ENCODE measurements at regions not wholly inside any gene's neighbourhood (a gene's known extent, or its start where the extent isn't known, plus 50 kb on each side); places are given as distances from the start of the nearest gene placed in this dataset.
A peak's percentile ranks its signal among the peaks of the same experiment; 100 is the strongest.
"Not testable (repeated sequence)": the region's sequence is repeated elsewhere in the genome, so short reads cannot be mapped to it uniquely, and the experiment has no call there.

DNA sequence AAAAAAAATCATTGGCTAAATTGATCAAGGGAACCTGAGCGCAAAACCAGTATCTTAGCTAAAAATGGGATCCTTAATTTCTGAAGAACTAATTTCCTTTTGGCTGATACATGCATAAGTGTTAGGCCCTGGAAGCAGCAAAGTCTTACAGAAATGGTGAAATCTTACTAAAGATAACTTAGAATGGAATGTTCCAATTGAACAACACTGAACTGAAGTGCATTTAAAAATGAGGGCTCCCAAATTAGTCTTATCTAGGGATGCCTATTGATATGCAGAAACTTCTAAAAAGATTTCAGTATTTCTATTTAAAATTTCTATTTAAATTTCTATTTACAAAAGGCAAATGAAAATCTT, 120.7 kb upstream of the BANK1 start:
- DNase-seq = no peak

DNA sequence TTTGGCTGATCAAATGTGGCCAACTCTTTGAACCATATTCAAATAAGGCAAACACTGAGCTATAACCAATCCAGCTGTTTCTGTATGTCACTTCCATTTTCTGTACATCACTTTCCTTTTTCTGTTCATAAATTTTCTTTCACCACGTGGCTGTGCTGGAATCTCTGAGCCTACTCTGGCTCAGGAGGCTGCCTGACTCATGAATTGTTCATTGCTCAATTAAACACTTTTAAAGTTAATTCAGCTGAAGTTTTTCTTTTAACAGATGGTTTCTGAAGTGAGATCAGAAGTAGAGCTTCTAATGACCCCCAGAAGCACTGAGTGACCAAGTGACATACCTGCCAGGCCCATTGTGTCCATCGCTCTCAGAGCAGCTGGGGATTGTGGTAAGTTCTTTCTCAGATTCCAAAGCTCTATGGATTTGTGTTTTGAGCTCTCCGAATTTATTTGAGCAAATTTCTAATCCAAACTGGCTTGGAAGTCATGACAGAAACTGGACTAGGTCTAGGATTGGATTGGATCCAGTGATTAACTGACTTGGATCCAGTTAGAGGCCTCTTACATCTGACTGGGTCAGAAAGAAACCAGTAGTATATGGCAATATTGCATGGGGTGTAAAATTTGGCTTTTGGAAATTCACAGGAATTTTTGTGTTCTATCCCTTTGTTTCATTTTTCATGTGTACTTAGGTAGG, 121.2 kb upstream of the BANK1 start:
- no peak for DNase-seq

DNA sequence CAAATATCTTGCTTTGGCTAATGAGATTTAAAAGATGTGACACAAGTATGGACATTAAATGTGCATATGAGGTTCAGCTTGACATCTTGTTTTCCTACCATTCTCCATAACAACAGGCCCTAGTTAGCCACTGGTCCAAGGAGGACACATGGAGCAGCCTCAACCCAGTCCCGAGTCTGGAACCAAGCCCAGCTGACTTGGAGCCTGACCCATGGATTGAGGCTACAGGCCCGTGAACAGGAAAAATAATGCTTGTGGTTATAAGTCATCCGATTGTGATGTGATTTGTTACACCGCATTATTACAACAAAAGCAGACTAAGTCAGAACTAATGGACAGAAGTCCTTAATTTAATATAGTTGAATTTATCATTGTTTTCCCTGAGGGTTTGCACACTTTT, 123.2 kb upstream of the BANK1 start:
- no peak for DNase-seq

DNA sequence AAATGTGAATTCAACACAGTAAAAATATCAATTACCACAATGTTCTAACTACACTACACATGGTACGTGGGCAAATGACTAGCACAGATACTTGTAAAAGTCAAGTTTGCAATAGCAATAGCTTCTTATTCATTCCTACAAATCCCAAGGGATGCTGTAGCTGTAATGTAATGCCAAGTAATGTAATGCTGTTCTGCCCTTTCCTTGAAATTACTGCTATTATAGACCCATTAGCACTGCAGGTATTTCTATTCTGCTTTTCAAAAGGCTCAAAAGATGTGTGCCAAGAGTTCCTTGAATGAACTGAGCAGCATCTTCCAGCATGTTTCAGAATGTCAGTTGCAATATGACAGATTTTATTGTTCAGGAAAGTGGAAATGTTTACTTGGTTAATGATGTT, 129.9 kb upstream of the BANK1 start:
- DNase-seq = no peak

DNA sequence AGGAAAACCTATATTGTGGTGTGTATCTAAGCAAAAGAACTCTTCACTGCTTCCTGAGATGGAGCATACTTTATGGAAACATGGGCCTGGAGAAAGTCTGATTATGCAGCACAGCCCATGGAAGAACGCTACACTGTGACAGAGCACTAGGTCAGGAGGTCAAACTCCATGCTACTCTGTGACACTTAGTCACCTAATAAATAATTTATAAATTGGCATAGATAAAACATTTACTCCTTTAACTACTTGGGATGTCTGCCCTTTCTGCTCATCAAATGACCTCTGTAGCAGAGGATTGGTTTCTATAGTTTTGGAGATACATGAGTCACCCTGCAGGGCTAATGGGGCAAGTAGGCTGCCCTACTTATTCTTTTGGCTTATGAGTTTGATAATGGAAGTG, 134.7 kb upstream of the BANK1 start:
- no peak for DNase-seq

DNA sequence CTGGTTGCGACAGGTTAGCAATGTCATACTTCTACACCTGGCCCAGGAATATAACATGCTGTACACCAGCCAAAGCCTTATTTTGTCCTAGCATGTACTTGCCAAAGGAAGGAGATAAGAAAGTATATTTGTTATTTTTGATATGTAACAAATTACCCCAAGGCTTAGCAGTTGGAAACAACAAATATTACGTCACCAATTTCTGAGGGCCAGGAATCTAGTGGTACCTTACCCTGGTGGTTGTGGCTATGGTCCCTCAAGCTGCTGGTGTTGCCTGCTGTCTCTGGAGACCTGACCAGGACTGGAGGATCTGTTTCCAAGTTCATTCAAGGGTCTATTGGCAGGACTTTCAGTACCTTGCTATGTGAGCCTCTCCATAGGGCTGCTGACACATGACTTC, 135.5 kb upstream of the BANK1 start:
- no peak for DNase-seq

DNA sequence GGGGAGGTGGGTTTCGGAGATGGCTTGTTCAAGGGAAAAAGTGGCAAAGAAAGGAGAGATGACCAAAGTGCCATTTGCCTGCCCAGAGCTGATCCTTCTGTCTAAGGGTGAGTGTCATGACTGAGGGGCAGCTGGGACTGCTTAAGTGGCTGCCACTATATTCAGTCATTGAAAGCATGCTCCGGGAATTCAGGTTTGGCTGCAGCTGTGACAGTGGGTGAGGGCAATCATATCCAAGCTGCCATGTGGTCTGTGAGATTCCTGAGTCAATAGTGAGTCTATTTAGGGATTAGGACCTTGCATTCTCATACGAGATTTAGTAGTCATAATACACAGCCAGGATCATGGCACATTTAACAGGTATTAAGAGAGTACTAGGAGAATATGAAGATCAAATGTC, 138.8 kb upstream of the BANK1 start:
- DNase-seq = no peak

DNA sequence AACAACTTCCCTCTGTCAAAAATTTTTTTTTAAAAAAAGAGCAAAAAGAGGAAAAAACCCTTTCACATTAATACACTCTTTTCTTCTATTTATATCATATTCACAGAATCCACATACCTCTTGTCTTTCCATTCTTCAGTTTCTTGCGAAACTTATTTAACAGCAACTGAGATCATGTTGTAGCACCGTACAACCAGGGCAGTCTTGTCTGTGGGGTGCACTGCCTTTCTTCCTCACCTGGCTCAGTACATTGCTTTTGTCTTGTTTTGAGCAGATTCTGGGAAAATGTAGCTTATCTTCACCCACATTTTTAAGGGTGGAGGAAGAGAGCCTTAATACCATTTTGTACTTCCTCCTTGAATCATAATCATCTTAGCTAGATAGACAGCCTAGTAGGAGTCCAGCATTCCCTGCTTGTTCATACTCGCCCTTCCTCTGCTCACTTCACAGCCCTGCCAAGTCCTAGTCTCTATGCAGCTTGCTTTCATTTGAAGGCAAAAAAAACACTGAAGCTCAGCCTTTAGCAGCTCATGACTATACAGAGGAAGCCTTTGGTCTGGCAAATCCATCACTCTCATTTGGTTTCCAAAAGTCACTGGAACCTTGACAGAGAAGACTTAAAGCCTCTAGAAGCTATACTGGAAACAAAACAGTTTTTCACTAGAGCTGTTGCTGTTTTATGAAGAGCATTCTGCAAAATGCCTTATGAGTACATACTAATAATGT, 140.6 kb upstream of the BANK1 start:
- no peak for DNase-seq

DNA sequence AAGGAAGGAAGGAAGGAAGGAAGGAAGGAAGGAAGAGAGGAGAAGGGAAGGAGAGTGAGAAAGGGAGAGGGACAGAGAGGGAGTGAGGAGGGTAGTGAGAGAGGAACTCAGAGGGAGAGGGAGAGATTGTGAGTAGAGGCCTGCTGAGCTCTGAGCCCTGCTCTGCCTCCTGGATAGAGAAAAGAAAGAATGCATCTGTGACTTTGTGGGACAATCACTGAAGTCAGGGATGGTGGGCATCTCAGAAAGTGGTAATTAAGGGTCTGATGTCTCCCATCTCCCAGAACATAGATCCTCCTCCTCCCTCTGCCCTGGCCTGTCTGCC, 142.9 kb upstream of the BANK1 start:
- DNase-seq = no peak

DNA sequence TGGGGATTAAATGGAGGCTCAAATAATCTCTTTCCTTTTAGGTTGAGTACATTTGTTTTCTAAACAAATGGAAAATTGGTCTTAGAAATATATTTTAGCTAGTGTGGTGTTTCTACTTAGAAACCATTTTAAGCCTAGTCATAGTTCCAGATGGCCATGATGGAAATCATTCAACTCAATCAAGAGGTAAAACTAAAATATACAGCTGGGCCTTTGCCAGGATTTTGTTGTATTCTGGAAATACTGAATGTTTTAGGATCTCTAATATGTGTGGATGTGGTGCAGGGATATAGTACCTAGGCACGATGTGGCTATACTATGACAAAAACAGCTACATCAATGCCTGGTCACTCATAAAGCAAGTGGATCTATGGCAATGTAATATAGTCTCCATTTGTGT, 146.0 kb upstream of the BANK1 start:
- no peak for DNase-seq

DNA sequence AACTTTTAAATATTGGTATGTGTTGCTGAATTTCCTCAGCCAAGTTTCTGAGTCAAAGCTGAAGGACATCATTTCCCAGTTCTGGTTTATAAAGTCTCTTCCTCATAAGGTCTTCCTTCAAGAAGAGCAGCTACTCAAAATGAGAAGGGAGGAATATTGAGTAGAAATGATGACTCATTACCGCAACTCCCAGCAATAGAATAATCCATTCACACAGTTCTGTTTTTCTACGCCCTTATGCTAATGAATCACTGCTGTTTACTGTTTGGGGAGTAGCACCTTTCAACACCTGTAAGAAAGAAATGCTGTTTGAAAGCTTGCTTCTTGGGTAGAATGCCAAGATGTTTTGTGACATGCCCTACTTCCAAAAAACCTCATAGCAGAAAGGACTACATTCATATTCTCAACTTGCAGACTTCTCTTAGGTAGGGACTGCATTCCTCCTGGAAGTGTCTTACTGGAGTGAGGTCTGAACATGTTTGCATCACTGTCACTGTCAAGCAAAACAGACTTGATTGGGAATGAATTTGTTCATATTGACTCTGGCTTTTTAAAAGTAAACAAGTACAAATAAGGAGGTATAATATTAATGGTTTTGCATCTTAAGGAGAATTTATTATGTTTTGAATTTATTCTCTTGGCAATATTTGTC, 147.2 kb upstream of the BANK1 start:
- DNase-seq = peak; percentile 0

DNA sequence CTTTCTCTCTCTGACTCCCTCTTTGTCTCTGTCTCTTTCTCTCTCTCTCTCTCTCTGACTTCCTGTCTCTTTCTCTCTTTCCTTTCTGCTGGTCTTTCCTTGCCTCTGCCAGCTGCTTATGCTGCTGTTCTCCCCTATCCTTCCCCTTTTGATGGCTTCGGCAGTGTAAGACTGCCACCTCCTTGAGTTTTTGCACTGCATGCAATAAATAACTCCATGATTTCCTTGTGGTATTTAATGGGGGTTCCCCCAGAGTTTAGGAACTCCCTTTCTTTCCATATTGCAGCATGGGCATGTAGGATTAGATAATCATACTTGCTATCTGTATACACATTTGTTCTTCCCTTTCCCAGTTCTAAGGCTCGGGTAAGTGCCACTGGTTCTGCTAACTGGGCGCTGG, 157.8 kb upstream of the BANK1 start:
- peak; percentile 37 for DNase-seq

DNA sequence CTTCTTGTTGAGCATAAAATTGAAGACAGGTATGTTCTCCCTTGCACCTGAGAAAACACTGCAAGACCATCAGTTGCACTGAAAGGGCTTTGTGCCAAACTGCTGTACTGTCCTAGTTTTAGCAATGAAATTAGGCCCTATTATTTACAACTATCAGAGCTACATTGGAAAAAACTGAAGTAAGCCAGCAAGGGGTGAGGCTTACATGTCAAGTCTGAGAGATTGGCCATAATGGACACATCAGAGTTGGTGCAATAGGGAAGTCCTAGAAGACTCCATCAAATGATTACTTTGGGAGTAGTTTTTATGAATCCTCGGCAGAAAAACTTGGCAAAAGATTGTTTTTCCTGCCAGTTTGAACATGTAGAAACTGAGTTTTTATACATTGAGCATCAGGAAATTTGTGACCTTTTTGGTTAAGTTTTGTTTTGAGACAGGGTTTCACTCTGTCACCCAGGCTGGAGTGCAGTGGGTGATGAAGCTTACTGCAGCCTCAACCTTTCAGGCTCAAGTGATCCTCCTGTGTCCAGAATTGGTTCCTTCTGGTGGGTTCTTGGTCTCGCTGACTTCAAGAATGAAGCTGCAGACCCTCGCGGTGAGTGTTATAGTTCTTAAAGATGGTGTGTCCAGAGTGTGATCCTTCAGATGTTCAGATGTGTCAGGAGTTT, 160.1 kb upstream of the BANK1 start:
- DNase-seq = no peak

DNA sequence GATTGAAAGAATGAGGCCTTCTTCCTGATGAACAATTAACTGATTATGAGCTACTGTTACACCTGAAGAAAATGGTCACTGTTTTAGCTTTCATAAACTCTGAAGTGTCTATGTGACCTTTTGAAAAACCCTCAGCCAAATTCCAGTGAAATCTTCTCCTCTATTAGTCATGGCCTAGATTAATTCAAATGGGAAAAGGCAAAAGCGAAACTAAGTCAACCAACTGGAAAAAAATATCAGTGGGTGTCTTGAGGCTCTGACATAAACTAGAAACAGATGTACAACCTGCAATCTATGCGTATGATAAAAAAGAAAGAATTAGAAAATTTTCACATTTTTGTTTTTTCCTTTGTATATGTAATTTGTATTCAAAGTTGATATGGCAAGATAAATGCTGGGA, 169.4 kb upstream of the BANK1 start:
- no peak for DNase-seq

DNA sequence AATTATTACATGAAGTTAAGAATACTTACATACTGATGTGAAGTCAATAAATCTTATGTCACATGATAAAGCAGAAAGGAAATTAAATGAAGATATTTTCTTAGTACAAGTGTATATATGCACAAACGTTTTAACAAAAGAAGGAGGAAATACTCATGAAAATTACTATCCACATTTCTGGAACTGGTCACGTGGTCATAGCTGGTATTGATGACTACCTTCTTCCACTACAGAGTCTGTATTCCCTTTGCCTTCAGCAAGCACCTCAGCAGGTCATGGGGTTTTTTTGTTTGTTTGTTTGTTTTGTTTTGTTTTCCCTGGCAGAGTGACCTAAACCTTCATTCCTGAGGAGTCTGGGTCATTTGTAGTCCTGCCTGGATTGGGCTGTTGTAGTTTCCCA, 174.9 kb upstream of the BANK1 start:
- no peak for DNase-seq

DNA sequence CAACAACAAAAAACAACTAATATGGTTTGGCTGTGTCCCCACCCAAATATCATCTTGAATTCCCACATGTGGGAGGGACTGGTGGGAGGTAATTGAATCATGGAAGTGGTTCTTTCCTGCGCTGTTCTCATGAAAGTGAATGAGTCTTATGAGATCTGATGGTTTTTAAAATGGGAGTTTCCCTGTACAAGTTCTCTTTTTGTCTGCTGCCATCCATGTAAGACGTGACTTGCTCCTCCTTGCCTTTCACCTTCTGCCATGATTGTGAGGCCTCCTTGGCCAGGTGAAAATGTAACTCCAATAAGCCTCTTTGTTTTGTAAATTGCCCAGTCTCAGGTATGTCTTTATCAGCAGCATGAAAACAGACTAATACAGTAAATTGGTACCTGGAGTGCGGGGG, 183.5 kb upstream of the BANK1 start:
- DNase-seq = not testable (repeated sequence)

DNA sequence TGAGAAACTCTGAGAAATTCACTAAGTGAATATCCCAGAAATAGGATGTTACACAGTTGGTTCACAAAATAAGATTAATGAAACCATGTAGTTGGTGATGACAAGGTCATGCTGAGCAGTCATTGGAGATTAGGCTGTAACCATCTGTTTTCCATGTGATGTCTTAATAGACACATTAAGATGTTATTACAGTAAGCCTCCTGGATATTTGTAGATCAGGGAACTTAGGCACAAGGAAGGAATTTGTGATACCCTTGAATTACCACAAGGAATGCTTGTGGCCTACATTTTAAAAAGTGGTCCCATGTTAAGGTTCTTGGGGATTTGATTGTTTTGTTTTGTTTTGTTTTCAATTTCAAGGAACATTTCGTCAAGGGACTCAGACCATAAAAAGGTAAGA, 185.6 kb upstream of the BANK1 start:
- DNase-seq = no peak

DNA sequence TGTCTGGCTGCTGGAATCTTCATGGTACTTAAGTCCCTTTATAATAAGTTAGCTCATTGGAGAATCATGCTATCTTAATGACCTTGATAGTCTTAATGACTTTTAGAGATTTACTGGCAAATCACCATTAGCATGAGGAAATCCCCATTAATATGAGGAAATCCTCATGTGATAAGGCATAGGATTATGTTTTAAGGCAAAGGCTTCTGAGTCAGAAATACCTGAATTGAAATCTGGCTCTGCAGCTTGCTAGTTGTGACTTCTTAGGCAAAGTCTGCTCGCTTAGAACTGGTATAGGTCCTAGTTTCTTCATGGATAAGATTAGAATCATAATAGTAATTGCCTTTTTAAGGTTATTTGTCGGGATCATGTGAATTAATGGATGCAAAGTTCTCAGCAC, 190.2 kb upstream of the BANK1 start:
- DNase-seq = peak; percentile 10

DNA sequence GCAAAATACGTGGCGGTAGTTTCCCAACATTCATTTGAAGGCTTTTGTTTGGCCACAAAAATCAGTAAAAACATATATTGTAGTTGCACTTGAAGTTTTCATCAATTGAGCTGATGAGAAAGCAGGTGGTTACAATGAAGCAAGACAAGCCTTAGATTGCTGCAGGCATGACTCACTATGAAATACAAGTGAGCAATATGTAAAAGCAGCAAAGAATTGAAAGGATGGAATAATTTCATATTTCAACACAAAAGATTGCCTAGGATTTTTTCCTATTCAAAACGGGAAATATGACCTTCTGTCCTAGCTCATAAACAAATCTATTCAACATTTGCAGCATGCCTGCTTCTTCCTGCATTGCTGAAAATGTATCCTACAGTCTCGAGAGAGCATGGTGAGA, 190.9 kb upstream of the BANK1 start:
- DNase-seq = peak; percentile 72

DNA sequence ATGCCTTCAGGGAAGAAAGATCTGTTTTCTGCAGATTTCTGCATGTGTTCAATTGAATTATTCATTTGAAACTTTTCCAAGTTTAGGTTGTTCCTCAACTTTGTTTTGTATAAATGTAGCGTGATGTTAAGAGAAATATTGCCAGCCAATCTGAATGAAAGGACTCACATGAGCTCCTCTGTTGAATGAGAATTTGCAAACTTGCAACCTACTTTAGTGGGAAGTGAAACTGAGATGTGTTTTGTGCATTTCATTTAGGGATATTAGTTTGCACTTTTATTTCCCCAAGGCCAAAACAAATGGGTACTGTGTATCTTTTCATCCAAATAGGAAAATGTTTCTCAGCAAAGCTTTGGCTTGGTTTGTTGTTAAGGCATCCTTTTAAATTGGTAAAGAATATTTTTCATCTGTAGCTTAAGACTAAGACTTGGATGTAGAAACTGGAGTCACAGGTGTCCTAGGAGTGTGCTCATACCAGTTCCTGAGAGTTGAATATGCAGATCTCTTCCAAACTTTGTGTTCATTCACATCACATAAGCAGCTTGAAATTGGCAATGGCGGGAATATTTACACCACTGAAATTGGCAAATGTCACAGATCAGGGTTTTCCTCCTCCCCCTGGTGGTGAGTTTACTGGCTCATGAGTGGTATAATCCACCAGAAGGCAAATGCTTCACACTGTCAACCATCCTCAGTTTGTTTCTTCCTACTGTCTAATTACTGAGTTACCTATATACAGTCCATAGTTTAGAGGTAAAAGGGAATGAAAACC, 193.6 kb upstream of the BANK1 start:
- DNase-seq = peak; percentile 62

DNA sequence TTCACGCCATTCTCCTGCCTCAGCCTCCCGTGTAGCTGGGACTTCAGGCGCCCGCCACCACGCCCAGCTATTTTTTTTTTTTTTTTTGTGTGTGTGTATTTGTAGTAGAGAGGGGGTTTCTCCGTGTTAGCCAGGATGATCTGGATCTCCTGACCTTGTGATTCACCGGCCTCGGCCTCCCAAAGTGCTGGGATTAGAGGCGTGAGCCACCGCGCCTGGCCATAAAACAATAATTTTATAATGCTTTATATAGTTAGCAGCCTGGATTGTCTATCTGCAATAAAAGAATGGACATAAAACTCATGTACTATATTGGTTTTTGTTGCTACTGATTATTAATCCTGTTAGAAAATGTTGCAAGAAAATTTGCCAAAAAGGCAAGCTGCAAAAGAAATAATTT, 195.9 kb upstream of the BANK1 start:
- no peak for DNase-seq

DNA sequence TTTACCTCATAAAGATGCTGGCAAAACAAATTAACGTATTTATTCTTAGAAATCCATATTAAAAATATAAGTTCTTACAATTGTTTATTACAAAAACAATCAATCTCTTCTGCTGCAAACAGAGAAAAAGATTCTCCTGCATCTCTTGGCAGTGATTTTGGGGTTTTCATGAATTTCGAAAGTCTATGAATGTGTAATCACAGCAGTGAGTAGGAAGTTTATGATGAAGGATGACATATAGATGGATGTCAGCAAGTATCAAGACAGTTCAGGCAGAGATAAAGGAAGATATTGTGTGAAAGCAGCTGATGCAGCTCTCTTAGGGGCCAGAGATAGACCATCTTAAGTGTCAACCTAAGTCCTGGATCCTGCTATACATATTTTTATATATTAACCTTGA, 196.9 kb upstream of the BANK1 start:
- DNase-seq = peak; percentile 76

DNA sequence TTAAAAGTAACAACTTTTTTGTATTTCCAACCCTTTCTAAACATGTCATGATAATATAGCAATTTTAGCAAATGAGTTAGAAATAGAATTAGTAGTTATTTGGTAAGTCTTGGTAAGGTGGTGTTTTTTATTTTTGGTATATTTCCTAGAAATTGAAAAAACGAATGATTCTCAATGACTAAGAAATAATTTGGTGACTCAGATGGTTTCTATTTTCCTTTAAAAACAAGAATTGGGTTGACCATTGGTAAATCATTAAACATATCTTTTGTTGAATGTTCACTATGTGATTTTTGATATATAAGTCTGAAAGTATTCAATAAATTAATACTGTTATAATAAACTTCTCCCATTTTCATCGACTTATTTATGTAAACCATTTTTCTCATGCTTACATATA, 206.2 kb upstream of the BANK1 start:
- no peak for DNase-seq
